Gastrocnemius medialis (tissue), 4 donors: ENCODE measurements at regions not wholly inside any gene's neighbourhood (a gene's known extent, or its start where the extent isn't known, plus 50 kb on each side); places are given as distances from the start of the nearest gene placed in this dataset.

ENCODE experiments used
- POLR2A ChIP-seq, 2 donors: fragments of 450-650 bp; IDR thresholded peaks; one replicate each; pipeline ENCODE4 v1.6.1; 2017; ENCODE audit warnings: antibody characterized with exemption in 2 of 2, mild to moderate bottlenecking in 2 of 2, moderate library complexity in 2 of 2
- TF ChIP-seq, protein P1 (sequence below), 5 experiments: fragments of 450-650 bp in 3 of 5; fragments of 200-600 bp in 2 of 5; sonication (generic) in 2 of 5; IDR thresholded peaks in 4 of 5; conservative IDR thresholded peaks in 1 of 5; 1 replicate in 4 of 5; 2 replicates in 1 of 5; pipeline ENCODE4 v1.5.1; 2016 to 2019; ENCODE audit warnings: antibody characterized with exemption in 5 of 5, mild to moderate bottlenecking in 3 of 5, moderate library complexity in 3 of 5

DNA sequence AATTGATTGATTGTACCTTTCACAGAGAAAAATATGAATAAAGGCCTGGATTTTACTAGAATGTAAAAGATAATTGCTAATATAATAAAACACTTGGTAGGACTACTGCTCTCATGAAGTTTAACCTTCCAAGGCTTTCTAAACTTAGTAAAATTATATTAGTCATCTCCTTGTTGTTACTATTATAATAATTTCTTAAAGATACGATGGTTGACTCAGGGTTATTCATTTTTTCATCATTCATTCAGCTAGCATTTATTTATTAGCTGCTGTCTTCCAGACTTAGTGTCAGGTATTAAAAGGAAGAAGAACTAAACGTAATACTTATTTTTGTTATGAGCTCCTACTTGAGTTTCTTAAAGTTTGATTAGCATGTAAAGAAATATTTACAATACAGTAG is 771.6 kb upstream of the NR2F2 start:
- TF ChIP-seq, protein P1, sequence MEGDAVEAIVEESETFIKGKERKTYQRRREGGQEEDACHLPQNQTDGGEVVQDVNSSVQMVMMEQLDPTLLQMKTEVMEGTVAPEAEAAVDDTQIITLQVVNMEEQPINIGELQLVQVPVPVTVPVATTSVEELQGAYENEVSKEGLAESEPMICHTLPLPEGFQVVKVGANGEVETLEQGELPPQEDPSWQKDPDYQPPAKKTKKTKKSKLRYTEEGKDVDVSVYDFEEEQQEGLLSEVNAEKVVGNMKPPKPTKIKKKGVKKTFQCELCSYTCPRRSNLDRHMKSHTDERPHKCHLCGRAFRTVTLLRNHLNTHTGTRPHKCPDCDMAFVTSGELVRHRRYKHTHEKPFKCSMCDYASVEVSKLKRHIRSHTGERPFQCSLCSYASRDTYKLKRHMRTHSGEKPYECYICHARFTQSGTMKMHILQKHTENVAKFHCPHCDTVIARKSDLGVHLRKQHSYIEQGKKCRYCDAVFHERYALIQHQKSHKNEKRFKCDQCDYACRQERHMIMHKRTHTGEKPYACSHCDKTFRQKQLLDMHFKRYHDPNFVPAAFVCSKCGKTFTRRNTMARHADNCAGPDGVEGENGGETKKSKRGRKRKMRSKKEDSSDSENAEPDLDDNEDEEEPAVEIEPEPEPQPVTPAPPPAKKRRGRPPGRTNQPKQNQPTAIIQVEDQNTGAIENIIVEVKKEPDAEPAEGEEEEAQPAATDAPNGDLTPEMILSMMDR (IDR thresholded peaks at IDR 0.05 in 4 of 5, conservative IDR thresholded peaks at IDR 0.05 in 1 of 5), result no peak
- no peak for TF ChIP-seq POLR2A (IDR thresholded peaks at IDR 0.05)
